Left ventricle myocardium inferior (tissue), 1 donor: ENCODE measurements at regions not wholly inside any gene's neighbourhood (a gene's known extent, or its start where the extent isn't known, plus 50 kb on each side); places are given as distances from the start of the nearest gene placed in this dataset.

ENCODE experiments used
- DNase-seq: peaks from one replicate; pipeline ENCODE4 v3.0.0-alpha.2; 2020
- H3K27ac ChIP-seq: fragments of 200-600 bp; replicated peaks from 2 replicates; pipeline ENCODE4 v1.8.0; 2021
- H3K27me3 ChIP-seq: fragments of 200-600 bp; 2 replicates; pipeline ENCODE4 v1.8.0; 2021; ENCODE audit warnings: low read depth
- H3K36me3 ChIP-seq: fragments of 200-600 bp; 2 replicates; pipeline ENCODE4 v1.8.0; 2021
- H3K4me1 ChIP-seq: fragments of 200-600 bp; 2 replicates; pipeline ENCODE4 v1.8.0; 2021
- H3K4me3 ChIP-seq: fragments of 200-600 bp; 2 replicates; pipeline ENCODE4 v1.8.0; 2021; ENCODE audit warnings: mild to moderate bottlenecking, moderate library complexity
- H3K9me3 ChIP-seq: fragments of 200-600 bp; replicated peaks from 2 replicates; pipeline ENCODE4 v1.8.0; 2021
- CTCF ChIP-seq: fragments of 200-600 bp; IDR thresholded peaks from 2 replicates; pipeline ENCODE4 v1.8.0; 2021; ENCODE audit warnings: antibody characterized with exemption, mild to moderate bottlenecking, borderline replicate concordance
- intact Hi-C: fragments of 100-400 bp; cut with micrococcal nuclease; formaldehyde crosslinking; loops from one replicate; pipeline ENCODE4 v1.11.0; 2022
- donor health status: DM: no; HTN: yes; CAD: no; lungs with severe emphysema.

- no peak overlapping the region for H3K4me3 ChIP-seq
- no peak overlapping the region for H3K27ac ChIP-seq
- no peak for DNase-seq
- no peak for TF ChIP-seq CTCF
- H3K4me1 ChIP-seq = no peaks in the 10 kb centered on the region
- peaks cover 18% of the 10 kb centered on the region for H3K27me3 ChIP-seq
- no peaks in the 10 kb centered on the region for H3K9me3 ChIP-seq
- intact Hi-C loops = no loop called here
- H3K36me3 ChIP-seq = no peaks in the 10 kb centered on the region
Measured at GRCh38 chr9:107105784-107106183, 177.3 kb upstream of the RAD23B start.

GRCh38 chr9:107106416-107106815, 176.7 kb upstream of the RAD23B start:
- H3K4me3 ChIP-seq = no peak overlapping the region
- intact Hi-C loops = no loop called here
- no peaks in the 10 kb centered on the region for H3K9me3 ChIP-seq
- no peak for TF ChIP-seq CTCF
- no peak overlapping the region for H3K27ac ChIP-seq
- no peak for DNase-seq
- no peaks in the 10 kb centered on the region for H3K4me1 ChIP-seq
- peaks cover 24% of the 10 kb centered on the region for H3K27me3 ChIP-seq
- H3K36me3 ChIP-seq = no peaks in the 10 kb centered on the region

- no peak for TF ChIP-seq CTCF
- Histone ChIP-seq H3K4me1 (no peaks in the 10 kb centered on the region), H3K36me3 (no peaks in the 10 kb centered on the region), H3K9me3 (no peaks in the 10 kb centered on the region), H3K27ac (no peak overlapping the region), H3K4me3 (no peak overlapping the region), H3K27me3 (peaks cover 41% of the 10 kb centered on the region)
- intact Hi-C loops = no loop called here
- no peak for DNase-seq
Measured at GRCh38 chr9:107108342-107109130, 174.5 kb upstream of the RAD23B start.

- Histone ChIP-seq H3K36me3 (no peaks in the 10 kb centered on the region), H3K4me1 (no peaks in the 10 kb centered on the region), H3K27ac (no peak overlapping the region), H3K4me3 (no peak overlapping the region), H3K9me3 (no peaks in the 10 kb centered on the region), H3K27me3 (peaks cover 49% of the 10 kb centered on the region)
- TF ChIP-seq CTCF = no peak
- intact Hi-C loops = no loop called here
- no peak for DNase-seq
Measured at GRCh38 chr9:107109324-107109723, 173.8 kb upstream of the RAD23B start.

- Histone ChIP-seq H3K27me3 (peaks cover 49% of the 10 kb centered on the region), H3K36me3 (no peaks in the 10 kb centered on the region), H3K27ac (no peak overlapping the region), H3K9me3 (no peaks in the 10 kb centered on the region), H3K4me3 (no peak overlapping the region), H3K4me1 (no peaks in the 10 kb centered on the region)
- intact Hi-C loops = no loop called here
- TF ChIP-seq CTCF = no peak
- no peak for DNase-seq
Measured at GRCh38 chr9:107110153-107110552, 172.9 kb upstream of the RAD23B start.
